MCF 10A (cell line): ENCODE measurements at regions not wholly inside any gene's neighbourhood (a gene's known extent, or its start where the extent isn't known, plus 50 kb on each side); places are given as distances from the start of the nearest gene placed in this dataset.

Source experiments
- BruUV-seq: library from RNA; stranded (reverse); fragments of 400-500 nt; replicated peaks from 2 replicates; lab custom pipeline; 2021; lab: Mats Ljungman, UMichigan
- CTCF ChIA-PET: fragments of 300-600 bp; sonication (Branson Sonifier 250); formaldehyde crosslinking; extraction: SDS; loops from one replicate; lab custom pipeline; 2021; ENCODE audit warnings: antibody characterized with exemption, inconsistent platforms; lab: Yijun Ruan, JAX
- POLR2A ChIA-PET: fragments of 300-600, 350-650 bp; sonication (Branson Sonifier 250); formaldehyde crosslinking; extraction: SDS; loops from one replicate; lab custom pipeline; 2020; ENCODE audit warnings: antibody characterized with exemption, inconsistent platforms; lab: Yijun Ruan, JAX
- DNase-seq: peaks from one replicate; pipeline ENCODE4 v3.0.0-alpha.2; 2018; ENCODE audit not compliant: unreplicated experiment
- H3K27ac Mint-ChIP-seq: one replicate; pipeline ENCODE4 v1.8.0; 2022; ENCODE audit warnings: mild to moderate bottlenecking, low read depth, mixed read lengths; ENCODE audit not compliant: unreplicated experiment
- H3K27me3 Mint-ChIP-seq: one replicate; pipeline ENCODE4 v1.8.0; 2022; ENCODE audit warnings: mixed read lengths; ENCODE audit not compliant: insufficient read depth, unreplicated experiment
- H3K36me3 Mint-ChIP-seq: one replicate; pipeline ENCODE4 v1.8.0; 2022; ENCODE audit warnings: mild to moderate bottlenecking, moderate library complexity, mixed read lengths; ENCODE audit not compliant: insufficient read depth, unreplicated experiment
- H3K4me1 Mint-ChIP-seq: one replicate; pipeline ENCODE4 v1.8.0; 2022; ENCODE audit warnings: mixed read lengths; ENCODE audit not compliant: insufficient read depth, unreplicated experiment
- H3K4me3 Mint-ChIP-seq: one replicate; pipeline ENCODE4 v1.8.0; 2022; ENCODE audit warnings: mild to moderate bottlenecking, moderate library complexity, mixed read lengths; ENCODE audit not compliant: unreplicated experiment
- H3K9me3 Mint-ChIP-seq: one replicate; pipeline ENCODE4 v1.8.0; 2022; ENCODE audit warnings: mixed read lengths; ENCODE audit not compliant: unreplicated experiment
- intact Hi-C: fragments of 100-400 bp; cut with micrococcal nuclease; formaldehyde crosslinking; loops from 2 replicates; pipeline ENCODE4 v1.14.1; 2022
- TF ChIP-seq, protein P1 (sequence below): fragments of 200-600 bp; IDR thresholded peaks from one replicate; pipeline ENCODE4 v1.8.0; 2022; ENCODE audit warnings: antibody characterized with exemption, mild to moderate bottlenecking; ENCODE audit not compliant: unreplicated experiment

GRCh38 chr20:55928266-55928665 lies 77.1 kb downstream of the CBLN4 start:
- Mint-ChIP-seq H3K27me3 (no peaks in the 10 kb centered on the region), H3K4me3 (no peak overlapping the region), H3K4me1 (no peaks in the 10 kb centered on the region), H3K27ac (no peak overlapping the region), H3K36me3 (no peaks in the 10 kb centered on the region), H3K9me3 (peaks cover 28% of the 10 kb centered on the region)
- TF ChIP-seq, protein P1, sequence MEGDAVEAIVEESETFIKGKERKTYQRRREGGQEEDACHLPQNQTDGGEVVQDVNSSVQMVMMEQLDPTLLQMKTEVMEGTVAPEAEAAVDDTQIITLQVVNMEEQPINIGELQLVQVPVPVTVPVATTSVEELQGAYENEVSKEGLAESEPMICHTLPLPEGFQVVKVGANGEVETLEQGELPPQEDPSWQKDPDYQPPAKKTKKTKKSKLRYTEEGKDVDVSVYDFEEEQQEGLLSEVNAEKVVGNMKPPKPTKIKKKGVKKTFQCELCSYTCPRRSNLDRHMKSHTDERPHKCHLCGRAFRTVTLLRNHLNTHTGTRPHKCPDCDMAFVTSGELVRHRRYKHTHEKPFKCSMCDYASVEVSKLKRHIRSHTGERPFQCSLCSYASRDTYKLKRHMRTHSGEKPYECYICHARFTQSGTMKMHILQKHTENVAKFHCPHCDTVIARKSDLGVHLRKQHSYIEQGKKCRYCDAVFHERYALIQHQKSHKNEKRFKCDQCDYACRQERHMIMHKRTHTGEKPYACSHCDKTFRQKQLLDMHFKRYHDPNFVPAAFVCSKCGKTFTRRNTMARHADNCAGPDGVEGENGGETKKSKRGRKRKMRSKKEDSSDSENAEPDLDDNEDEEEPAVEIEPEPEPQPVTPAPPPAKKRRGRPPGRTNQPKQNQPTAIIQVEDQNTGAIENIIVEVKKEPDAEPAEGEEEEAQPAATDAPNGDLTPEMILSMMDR = no peak
- no TSS peak for BruUV-seq
- intact Hi-C loops = no loop called here
- DNase-seq = no peak
- ChIA-PET POLR2A (no interaction called here), CTCF (interaction anchor here (0.5 kb wide), 1 partner anchor 1207 kb away, joined by 3 read pairs; no protein-coding TSS in a partner anchor)

DNA sequence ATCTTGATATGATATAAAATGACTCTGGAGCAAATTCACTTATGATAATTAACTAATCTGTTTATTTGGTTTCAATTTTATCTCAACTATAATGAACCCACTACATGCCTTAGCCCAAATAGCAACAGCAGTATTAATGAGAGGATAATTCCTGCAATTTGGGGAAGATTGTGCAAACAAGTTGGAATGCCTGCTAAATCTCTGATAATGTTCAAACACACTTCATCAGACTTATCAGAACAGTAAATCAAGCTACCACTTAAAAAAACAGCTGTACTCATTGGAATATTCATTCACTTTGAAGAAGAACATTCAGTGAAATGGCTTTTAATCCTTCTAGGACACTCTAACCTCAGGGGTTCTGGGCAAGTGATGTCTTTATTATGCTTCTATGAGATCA lies 85.4 kb downstream of the CBLN4 start:
- H3K9me3 Mint-ChIP-seq = peaks cover 44% of the 10 kb centered on the region
- CTCF ChIA-PET = interaction anchor here (0.6 to 0.7 kb wide), 2 partner anchors 36 to 143 kb away, joined by 3 read pairs; no protein-coding TSS in a partner anchor
- H3K4me1 Mint-ChIP-seq = no peaks in the 10 kb centered on the region
- no peak for DNase-seq
- BruUV-seq = no TSS peak
- H3K4me3 Mint-ChIP-seq = no peak overlapping the region
- H3K27ac Mint-ChIP-seq = no peak overlapping the region
- intact Hi-C loops = no loop called here
- POLR2A ChIA-PET = interaction anchor here (0.7 kb wide), 1 partner anchor 459 kb away, joined by 3 read pairs; no protein-coding TSS in a partner anchor
- H3K27me3 Mint-ChIP-seq = no peaks in the 10 kb centered on the region
- TF ChIP-seq, protein P1 = no peak
- H3K36me3 Mint-ChIP-seq = no peaks in the 10 kb centered on the region

GRCh38 chr20:55919319-55919718 lies 86.0 kb downstream of the CBLN4 start:
- BruUV-seq = no TSS peak
- no peaks in the 10 kb centered on the region for H3K4me1 Mint-ChIP-seq
- no peaks in the 10 kb centered on the region for H3K27me3 Mint-ChIP-seq
- H3K27ac Mint-ChIP-seq = no peak overlapping the region
- peaks cover 37% of the 10 kb centered on the region for H3K9me3 Mint-ChIP-seq
- intact Hi-C loops = no loop called here
- H3K4me3 Mint-ChIP-seq = no peak overlapping the region
- H3K36me3 Mint-ChIP-seq = no peaks in the 10 kb centered on the region
- no peak for DNase-seq
- ChIA-PET CTCF (interaction anchor here (0.6 to 0.7 kb wide), 2 partner anchors 37 to 142 kb away, joined by 3 read pairs; no protein-coding TSS in a partner anchor), POLR2A (interaction anchor here (0.7 kb wide), 1 partner anchor 458 kb away, joined by 3 read pairs; no protein-coding TSS in a partner anchor)
- TF ChIP-seq, protein P1 = no peak

DNA sequence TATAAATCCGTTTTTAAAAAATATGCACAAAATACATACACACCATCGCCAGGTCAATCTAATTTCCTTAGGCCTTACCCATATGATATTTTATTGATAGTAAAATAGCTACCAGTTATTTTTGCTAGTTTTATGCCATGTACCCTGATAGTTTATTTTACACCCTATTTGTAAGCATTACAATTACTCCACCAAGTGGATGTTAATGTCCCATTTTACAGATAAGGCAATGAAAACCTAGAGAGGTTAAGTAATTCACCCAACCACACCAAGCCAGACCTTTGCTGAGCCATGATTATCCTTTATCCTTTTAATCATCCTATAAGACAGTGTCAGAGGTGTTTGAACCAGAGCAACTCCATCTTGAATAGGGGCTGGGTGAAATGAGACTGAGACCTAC lies 86.8 kb downstream of the CBLN4 start:
- no peaks in the 10 kb centered on the region for H3K27me3 Mint-ChIP-seq
- ChIA-PET POLR2A (no interaction called here), CTCF (no interaction called here)
- DNase-seq = no peak
- no peak overlapping the region for H3K4me3 Mint-ChIP-seq
- TF ChIP-seq, protein P1 = no peak
- intact Hi-C loops = no loop called here
- no peak overlapping the region for H3K27ac Mint-ChIP-seq
- H3K36me3 Mint-ChIP-seq = no peaks in the 10 kb centered on the region
- no TSS peak for BruUV-seq
- H3K4me1 Mint-ChIP-seq = no peaks in the 10 kb centered on the region
- H3K9me3 Mint-ChIP-seq = peaks cover 32% of the 10 kb centered on the region
